Right lobe of liver (tissue), 6 donors: ENCODE measurements at regions not wholly inside any gene's neighbourhood (a gene's known extent, or its start where the extent isn't known, plus 50 kb on each side); places are given as distances from the start of the nearest gene placed in this dataset.
"Not testable (repeated sequence)": the region's sequence is repeated elsewhere in the genome, so short reads cannot be mapped to it uniquely, and the experiment has no call there.

Experiments
- ATAC-seq, 4 donors: fragments of 200-7000 bp; cut with Tn5 transposase; one replicate each; pipeline ENCODE4 v1.9.1; 2020; ENCODE audit warnings: mild to moderate bottlenecking in 4 of 4, moderate library complexity in 4 of 4
- DNase-seq, 3 donors: peaks; one replicate each; pipeline ENCODE4 v3.0.0-alpha.2; 2020
- H3K27ac ChIP-seq, 3 donors: fragments of 200-600 bp; one replicate each; pipeline ENCODE4 v1.8.0; 2022
- H3K27me3 ChIP-seq, 2 donors: fragments of 200-600 bp; one replicate each; pipeline ENCODE4 v1.8.0; 2022
- H3K36me3 ChIP-seq, 4 donors: fragments of 200-600 bp; sonication (generic) in 1 of 4; one replicate each; pipeline versions ENCODE4 v1.5.1 to v1.8.0; 2017 to 2022; ENCODE audit warnings: control low read depth in 1 of 4
- H3K4me1 ChIP-seq, 4 donors: fragments of 200-600 bp; sonication (generic) in 1 of 4; one replicate each; pipeline versions ENCODE4 v1.5.1 to v1.8.0; 2017 to 2022; ENCODE audit warnings: control low read depth in 1 of 4
- H3K4me3 ChIP-seq, 3 donors: fragments of 200-600 bp; one replicate each; pipeline ENCODE4 v1.8.0; 2022
- H3K9me3 ChIP-seq, 4 donors: fragments of 200-600 bp; sonication (generic) in 1 of 4; one replicate each; pipeline versions ENCODE4 v1.5.1 to v1.8.0; 2017 to 2022; ENCODE audit warnings: control low read depth in 1 of 4
- WGBS: methylation state at CpG from one replicate; pipeline ENCODE4 v1.1.6; 2018; ENCODE audit warnings: low coverage, low lambda C conversion rate; ENCODE audit not compliant: insufficient coverage; ENCODE audit errors: missing lambda C conversion rate; 5-methylcytosine and 5-hydroxymethylcytosine counted together
- intact Hi-C, 2 donors: fragments of 100-400 bp; cut with DNase I; formaldehyde crosslinking; loops; one replicate each; pipeline versions ENCODE4 v1.11.2 to v1.14.1; 2022
- TF ChIP-seq, protein P1 (sequence below), 4 donors: fragments of 200-600 bp in 3 of 4; fragments of 450-650 bp in 1 of 4; IDR thresholded peaks; one replicate each; pipeline versions ENCODE4 v1.5.1 to v1.8.0; 2016 to 2022; ENCODE audit warnings: antibody characterized with exemption in 4 of 4, mild to moderate bottlenecking in 2 of 4
- donor health status: DM: no; HTN: yes; CAD: no.
- donor health status: DM: no; HTN: no; CAD: no.
- donor health status: DM: no; HTN: no; CAD: no.
- donor health status: DM: no; HTN: yes; CAD: no.
- donor health status: DM: no; HTN: yes; CAD: no.

DNA sequence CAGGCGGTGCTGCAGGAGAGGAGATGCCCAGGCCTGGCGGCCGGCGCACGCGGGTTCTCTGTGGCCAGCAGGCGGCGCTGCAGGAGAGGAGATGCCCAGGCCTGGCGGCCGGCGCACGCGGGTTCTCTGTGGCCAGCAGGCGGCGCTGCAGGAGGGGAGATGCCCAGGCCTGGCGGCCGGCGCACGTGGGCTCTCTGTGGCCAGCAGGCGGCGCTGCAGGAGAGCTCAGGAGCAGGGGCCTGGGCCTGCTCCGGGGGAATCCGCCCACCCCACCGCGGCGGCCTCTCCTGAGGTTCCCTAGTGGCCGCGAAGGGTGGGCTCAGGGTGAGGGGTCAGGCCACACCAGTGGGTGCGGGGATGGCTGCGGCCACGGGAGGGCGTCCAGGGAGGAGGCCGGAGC is 75.9 kb downstream of the OR4F16 start:
- WGBS, result no CpG with 5 or more reads among the region's 33 CpGs
- H3K36me3 ChIP-seq, H3K27me3 ChIP-seq, intact Hi-C loops, DNase-seq, H3K4me3 ChIP-seq, H3K27ac ChIP-seq, ATAC-seq, H3K4me1 ChIP-seq, H3K9me3 ChIP-seq: not testable (repeated sequence)

DNA sequence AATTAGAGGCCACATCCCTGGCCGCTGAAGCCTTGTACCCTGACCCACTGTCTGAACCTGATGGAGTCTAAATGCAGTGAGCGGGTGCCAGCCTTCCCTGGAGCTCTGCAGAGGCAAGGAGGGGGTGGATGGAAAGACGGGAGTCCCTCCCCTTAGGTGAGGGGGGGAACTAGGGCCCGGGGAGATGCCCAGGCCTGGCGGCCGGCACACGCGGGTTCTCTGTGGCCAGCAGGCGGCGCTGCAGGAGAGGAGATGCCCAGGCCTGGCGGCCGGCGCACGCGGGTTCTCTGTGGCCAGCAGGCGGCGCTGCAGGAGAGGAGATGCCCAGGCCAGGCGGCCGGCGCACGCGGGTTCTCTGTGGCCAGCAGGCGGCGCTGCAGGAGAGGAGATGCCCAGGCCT is 77.3 kb downstream of the OR4F16 start:
- WGBS, result no CpG with 5 or more reads among the region's 24 CpGs
- DNase-seq, H3K27ac ChIP-seq, H3K9me3 ChIP-seq, ATAC-seq, intact Hi-C loops, H3K4me3 ChIP-seq, H3K36me3 ChIP-seq, H3K27me3 ChIP-seq, H3K4me1 ChIP-seq: not testable (repeated sequence)

DNA sequence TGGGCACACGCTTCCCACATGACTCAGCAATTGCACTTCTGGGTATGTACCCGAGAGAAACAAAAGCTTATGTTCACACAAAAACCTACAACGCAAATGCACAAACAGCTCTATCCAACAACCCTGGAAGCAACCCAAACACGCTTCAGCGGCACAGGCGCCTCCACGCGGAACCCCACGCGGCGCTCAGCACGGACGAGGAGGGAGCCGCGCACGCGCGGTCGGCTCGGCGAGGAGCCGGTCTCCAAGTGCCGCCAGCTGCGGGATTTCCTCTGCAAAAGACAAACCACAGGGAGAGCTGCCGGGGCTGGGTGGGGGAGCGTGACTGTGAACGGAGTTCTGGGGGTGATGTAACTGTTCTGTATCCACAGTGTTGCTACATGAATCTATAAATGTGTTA is 81.2 kb downstream of the OR4F16 start:
- H3K4me1 ChIP-seq, H3K27me3 ChIP-seq, intact Hi-C loops, H3K27ac ChIP-seq, H3K4me3 ChIP-seq, H3K9me3 ChIP-seq, H3K36me3 ChIP-seq, ATAC-seq: not testable (repeated sequence)
- DNase-seq, result peak in 1 of 3 donors; percentile 39
- WGBS, result 59% methylated on average over 3 of the region's 27 CpGs

DNA sequence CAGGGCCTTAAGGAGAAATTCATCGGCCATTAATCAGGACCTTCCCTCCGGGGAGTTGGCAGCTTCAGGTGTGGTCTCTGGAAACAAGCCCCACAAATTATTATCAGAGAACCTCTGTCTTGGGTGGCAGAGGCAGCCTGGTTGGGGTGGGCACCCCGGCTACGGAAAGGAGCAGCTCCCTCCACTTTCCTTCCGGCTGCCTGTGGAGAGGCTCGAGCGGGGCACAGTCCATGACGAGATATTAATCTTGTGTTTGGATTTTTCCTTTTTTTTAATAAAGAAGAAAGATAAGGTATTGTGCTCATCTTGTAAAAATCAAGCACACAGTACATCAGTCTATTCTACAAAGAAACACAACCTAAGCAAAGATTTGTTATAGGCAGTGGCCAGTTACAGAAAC is 98.2 kb downstream of the OR4F16 start:
- intact Hi-C loops, H3K4me1 ChIP-seq, ATAC-seq, H3K36me3 ChIP-seq, H3K9me3 ChIP-seq, DNase-seq, H3K4me3 ChIP-seq, H3K27ac ChIP-seq, H3K27me3 ChIP-seq: not testable (repeated sequence)
- WGBS, result 93% methylated on average over 6 of the region's 8 CpGs

DNA sequence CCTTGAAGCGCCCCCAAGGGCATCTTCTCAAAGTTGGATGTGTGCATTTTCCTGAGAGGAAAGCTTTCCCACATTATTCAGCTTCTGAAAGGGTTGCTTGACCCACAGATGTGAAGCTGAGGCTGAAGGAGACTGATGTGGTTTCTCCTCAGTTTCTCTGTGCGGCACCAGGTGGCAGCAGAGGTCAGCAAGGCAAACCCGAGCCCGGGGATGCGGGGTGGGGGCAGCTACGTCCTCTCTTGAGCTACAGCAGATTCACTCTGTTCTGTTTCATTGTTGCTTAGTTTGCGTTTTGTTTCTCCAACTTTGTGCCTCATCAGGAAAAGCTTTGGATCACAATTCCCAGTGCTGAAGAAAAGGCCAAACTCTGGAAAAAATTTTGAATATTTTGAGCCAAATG is 100.5 kb downstream of the OR4F16 start:
- H3K4me1 ChIP-seq, H3K4me3 ChIP-seq, H3K36me3 ChIP-seq, H3K27me3 ChIP-seq, H3K9me3 ChIP-seq, ATAC-seq, H3K27ac ChIP-seq, intact Hi-C loops: not testable (repeated sequence)
- peak; percentile 49 to 67 (median 65) for DNase-seq
- WGBS, result 0% methylated on average over 5 of the region's 7 CpGs
- TF ChIP-seq, protein P1, sequence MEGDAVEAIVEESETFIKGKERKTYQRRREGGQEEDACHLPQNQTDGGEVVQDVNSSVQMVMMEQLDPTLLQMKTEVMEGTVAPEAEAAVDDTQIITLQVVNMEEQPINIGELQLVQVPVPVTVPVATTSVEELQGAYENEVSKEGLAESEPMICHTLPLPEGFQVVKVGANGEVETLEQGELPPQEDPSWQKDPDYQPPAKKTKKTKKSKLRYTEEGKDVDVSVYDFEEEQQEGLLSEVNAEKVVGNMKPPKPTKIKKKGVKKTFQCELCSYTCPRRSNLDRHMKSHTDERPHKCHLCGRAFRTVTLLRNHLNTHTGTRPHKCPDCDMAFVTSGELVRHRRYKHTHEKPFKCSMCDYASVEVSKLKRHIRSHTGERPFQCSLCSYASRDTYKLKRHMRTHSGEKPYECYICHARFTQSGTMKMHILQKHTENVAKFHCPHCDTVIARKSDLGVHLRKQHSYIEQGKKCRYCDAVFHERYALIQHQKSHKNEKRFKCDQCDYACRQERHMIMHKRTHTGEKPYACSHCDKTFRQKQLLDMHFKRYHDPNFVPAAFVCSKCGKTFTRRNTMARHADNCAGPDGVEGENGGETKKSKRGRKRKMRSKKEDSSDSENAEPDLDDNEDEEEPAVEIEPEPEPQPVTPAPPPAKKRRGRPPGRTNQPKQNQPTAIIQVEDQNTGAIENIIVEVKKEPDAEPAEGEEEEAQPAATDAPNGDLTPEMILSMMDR (IDR thresholded peaks at IDR 0.05), result peak in 3 of 4 donors; percentile 21 to 42 (median 28)
